ENCODE measurements at regions not wholly inside any gene's neighbourhood (a gene's known extent, or its start where the extent isn't known, plus 50 kb on each side); places are given as distances from the start of the nearest gene placed in this dataset.

DNA sequence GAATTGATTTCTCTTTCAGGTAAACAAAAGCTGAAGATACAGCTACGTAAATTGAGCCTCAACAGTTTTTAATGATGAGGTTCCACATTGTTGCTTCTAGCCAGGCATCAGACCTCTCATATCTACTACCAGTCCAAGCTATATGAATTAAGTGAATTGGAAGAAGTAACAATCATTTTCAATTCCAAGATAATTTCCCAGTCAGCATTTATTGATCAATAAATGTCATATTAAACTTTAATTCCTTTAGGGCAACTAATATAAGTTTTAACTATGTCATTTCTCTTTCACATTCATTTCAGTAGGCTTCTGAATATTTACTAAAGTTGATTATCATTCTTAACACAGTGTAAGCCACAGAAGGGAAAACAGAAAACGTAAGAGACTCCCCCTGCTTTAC is 1413.7 kb upstream of the CELF2 start:
- intact Hi-C loops (cut with DNase I): no loop called here
- no peak overlapping the region for H3K4me3 ChIP-seq (replicated peaks in 1 of 3)
- no peak overlapping the region for H3K27ac ChIP-seq
- H3K9me3 ChIP-seq: no peaks in the 10 kb centered on the region
- no peaks in the 10 kb centered on the region for H3K36me3 ChIP-seq
- no peak for DNase-seq
- WGBS, 2 donors: 85 to 89% methylated on average over 2 of the region's 2 CpGs
- no peak for TF ChIP-seq POLR2A (IDR thresholded peaks at IDR 0.05)
- TF ChIP-seq CTCF (IDR thresholded peaks at IDR 0.05): no peak
- no peaks in the 10 kb centered on the region for H3K4me1 ChIP-seq
- no peaks in the 10 kb centered on the region for H3K27me3 ChIP-seq

GRCh38 chr10:9605231-9605630 is 1412.4 kb upstream of the CELF2 start:
- H3K27me3 ChIP-seq: no peaks in the 10 kb centered on the region
- no peaks in the 10 kb centered on the region for H3K9me3 ChIP-seq
- H3K4me3 ChIP-seq (replicated peaks in 1 of 3): no peak overlapping the region
- DNase-seq: no peak
- intact Hi-C loops (cut with DNase I): no loop called here
- TF ChIP-seq CTCF (IDR thresholded peaks at IDR 0.05) (no peak), POLR2A (IDR thresholded peaks at IDR 0.05) (no peak)
- WGBS, 2 donors: 58 to 59% methylated on average over 2 of the region's 2 CpGs
- no peak overlapping the region for H3K27ac ChIP-seq
- H3K36me3 ChIP-seq: no peaks in the 10 kb centered on the region
- H3K4me1 ChIP-seq: no peaks in the 10 kb centered on the region

DNA sequence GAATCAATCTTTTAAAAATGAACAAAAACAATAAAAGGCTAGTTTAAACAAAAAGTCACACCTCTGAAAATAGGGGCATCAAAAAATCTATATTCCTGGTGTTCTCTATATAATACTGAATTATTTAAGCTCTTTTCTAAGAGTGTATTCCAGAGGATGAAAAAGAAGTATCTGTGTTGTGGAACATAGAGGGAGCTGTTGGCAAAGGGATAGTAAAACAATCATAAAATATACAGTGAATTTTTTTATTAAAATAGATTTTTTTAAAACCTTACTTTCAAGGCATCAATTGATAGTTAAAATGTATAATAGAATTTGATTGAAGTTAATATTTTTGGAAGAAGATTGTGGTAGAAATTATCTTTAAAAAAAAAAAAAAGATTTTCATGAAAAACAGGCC is 1409.1 kb upstream of the CELF2 start:
- no peaks in the 10 kb centered on the region for H3K27me3 ChIP-seq
- H3K36me3 ChIP-seq: no peaks in the 10 kb centered on the region
- intact Hi-C loops (cut with DNase I): no loop called here
- H3K4me3 ChIP-seq (replicated peaks in 1 of 3): no peak overlapping the region
- TF ChIP-seq CTCF (IDR thresholded peaks at IDR 0.05) (no peak), POLR2A (IDR thresholded peaks at IDR 0.05) (no peak)
- H3K4me1 ChIP-seq: no peaks in the 10 kb centered on the region
- no peak overlapping the region for H3K27ac ChIP-seq
- DNase-seq: no peak
- no peaks in the 10 kb centered on the region for H3K9me3 ChIP-seq

DNA sequence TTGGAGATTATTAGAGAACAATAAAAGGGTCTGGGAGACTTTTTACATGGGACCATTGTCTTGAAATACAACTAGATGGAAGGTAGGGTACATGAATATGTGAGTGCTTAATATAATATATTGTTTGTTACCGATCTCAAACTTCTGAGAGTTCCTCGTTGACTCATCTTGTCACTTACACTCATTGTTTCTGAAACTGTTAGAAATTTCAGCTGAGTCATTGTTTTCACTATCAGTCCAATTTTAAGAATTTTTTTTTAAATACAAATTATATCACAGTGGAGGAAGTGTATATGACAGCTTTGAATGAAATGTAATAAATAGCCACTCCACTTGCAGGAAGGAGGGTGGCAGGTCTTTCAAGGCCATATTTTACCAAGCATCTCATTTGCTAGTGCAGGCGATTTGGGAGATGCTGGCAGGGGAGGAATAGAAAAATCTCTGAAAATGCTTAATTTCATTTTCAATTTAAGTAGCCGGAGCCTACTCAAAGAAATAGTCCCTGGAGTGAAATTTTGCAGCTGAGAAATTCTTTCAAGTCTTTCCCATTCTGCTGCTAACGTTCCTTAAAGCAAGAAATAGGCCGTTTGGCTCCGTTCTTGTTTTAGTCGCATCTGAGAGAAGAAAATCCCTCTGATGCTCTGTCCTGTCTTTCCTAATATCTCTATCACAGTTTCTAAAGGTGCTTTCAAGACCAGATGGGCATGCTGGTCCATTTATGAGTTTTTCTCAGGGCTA is 1404.2 kb upstream of the CELF2 start:
- intact Hi-C loops (cut with DNase I): no loop called here
- no peaks in the 10 kb centered on the region for H3K9me3 ChIP-seq
- no peak overlapping the region for H3K4me3 ChIP-seq (replicated peaks in 1 of 3)
- H3K36me3 ChIP-seq: no peaks in the 10 kb centered on the region
- 65 to 83% methylated on average over 8 of the region's 8 CpGs for WGBS, 2 donors
- H3K27ac ChIP-seq: no peak overlapping the region
- H3K4me1 ChIP-seq: no peaks in the 10 kb centered on the region
- H3K27me3 ChIP-seq: no peaks in the 10 kb centered on the region
- no peak for TF ChIP-seq CTCF (IDR thresholded peaks at IDR 0.05)
- TF ChIP-seq POLR2A (IDR thresholded peaks at IDR 0.05): no peak
- no peak for DNase-seq

- Histone ChIP-seq H3K36me3 (no peaks in the 10 kb centered on the region), H3K27me3 (no peaks in the 10 kb centered on the region), H3K27ac (no peak overlapping the region), H3K4me3 (replicated peaks in 1 of 3) (no peak overlapping the region), H3K9me3 (no peaks in the 10 kb centered on the region), H3K4me1 (no peaks in the 10 kb centered on the region)
- TF ChIP-seq CTCF (IDR thresholded peaks at IDR 0.05): no peak
- no peak for TF ChIP-seq POLR2A (IDR thresholded peaks at IDR 0.05)
- intact Hi-C loops (cut with DNase I): no loop called here
- 70 to 80% methylated on average over 3 of the region's 3 CpGs for WGBS, 2 donors
- DNase-seq: no peak
Measured at GRCh38 chr10:9615189-9615588, 1402.5 kb upstream of the CELF2 start.

All from thyroid gland (tissue), 4 donors.